H54 (cell line): ENCODE measurements at regions not wholly inside any gene's neighbourhood (a gene's known extent, or its start where the extent isn't known, plus 50 kb on each side); places are given as distances from the start of the nearest gene placed in this dataset.
A peak's percentile ranks its signal among the peaks of the same experiment; 100 is the strongest.
"Not testable (repeated sequence)": the region's sequence is repeated elsewhere in the genome, so short reads cannot be mapped to it uniquely, and the experiment has no call there.

Source experiments
- DNase-seq: peaks from one replicate; pipeline ENCODE4 v3.0.0; 2011; ENCODE audit warnings: low spot score, mixed read lengths; ENCODE audit not compliant: insufficient read length
- FAIRE-seq: peaks from 3 replicates; lab custom pipeline; 2011; peaks lifted over from hg19 to GRCh38; lab: Jason Lieb, UNC
- POLR2A ChIP-seq: IDR thresholded peaks from 2 replicates; pipeline ENCODE4 v1.6.1; 2011; ENCODE audit warnings: low read depth, mild to moderate bottlenecking, low read length

GRCh38 chr12:58695263-58695662 lies 225.0 kb downstream of the LRIG3 start:
- TF ChIP-seq POLR2A: no peak
- FAIRE-seq: no peak

GRCh38 chr12:58701536-58701935 lies 218.8 kb downstream of the LRIG3 start:
- TF ChIP-seq POLR2A: no peak
- DNase-seq: no peak
- no peak for FAIRE-seq

More at GRCh38 chr12:58695263-58695662, 225.0 kb downstream of the LRIG3 start:
- no peak for DNase-seq

- no peak for DNase-seq
Measured at GRCh38 chr12:58703866-58704265, 216.4 kb downstream of the LRIG3 start.

GRCh38 chr12:58704770-58705169 lies 215.5 kb downstream of the LRIG3 start:
- FAIRE-seq, DNase-seq: not testable (repeated sequence)

More at GRCh38 chr12:58703866-58704265, 216.4 kb downstream of the LRIG3 start:
- no peak for TF ChIP-seq POLR2A
- no peak for FAIRE-seq

GRCh38 chr12:58710901-58711300 lies 209.4 kb downstream of the LRIG3 start:
- no peak for DNase-seq
- no peak for FAIRE-seq
- TF ChIP-seq POLR2A: no peak

- TF ChIP-seq POLR2A: no peak
- FAIRE-seq: no peak
- no peak for DNase-seq
Measured at GRCh38 chr12:58711974-58712373, 208.3 kb downstream of the LRIG3 start.

GRCh38 chr12:58712976-58713375 lies 207.3 kb downstream of the LRIG3 start:
- no peak for DNase-seq
- no peak for FAIRE-seq

GRCh38 chr12:58719161-58719560 lies 201.1 kb downstream of the LRIG3 start:
- no peak for TF ChIP-seq POLR2A
- DNase-seq (no peak), FAIRE-seq (no peak)

More at GRCh38 chr12:58712976-58713375, 207.3 kb downstream of the LRIG3 start:
- TF ChIP-seq POLR2A: no peak

GRCh38 chr12:58720421-58720820 lies 199.9 kb downstream of the LRIG3 start:
- DNase-seq (no peak), FAIRE-seq (no peak)
- TF ChIP-seq POLR2A: no peak

GRCh38 chr12:58725400-58726105 lies 194.8 kb downstream of the LRIG3 start:
- no peak for DNase-seq
- FAIRE-seq: no peak
- TF ChIP-seq POLR2A: no peak

- no peak for DNase-seq
- FAIRE-seq: no peak
- TF ChIP-seq POLR2A: no peak
Measured at GRCh38 chr12:58727521-58727920, 192.8 kb downstream of the LRIG3 start.

GRCh38 chr12:58728397-58728796 lies 191.9 kb downstream of the LRIG3 start:
- FAIRE-seq (peak; percentile 38), DNase-seq (no peak)
- TF ChIP-seq POLR2A: no peak

GRCh38 chr12:58731096-58731495 lies 189.2 kb downstream of the LRIG3 start:
- FAIRE-seq (no peak), DNase-seq (no peak)
- no peak for TF ChIP-seq POLR2A

- DNase-seq (no peak), FAIRE-seq (no peak)
- no peak for TF ChIP-seq POLR2A
Measured at GRCh38 chr12:58732894-58733293, 187.4 kb downstream of the LRIG3 start.

GRCh38 chr12:58741226-58741625 lies 179.1 kb downstream of the LRIG3 start:
- no peak for TF ChIP-seq POLR2A
- DNase-seq: no peak
- no peak for FAIRE-seq
